ENCODE measurements at regions not wholly inside any gene's neighbourhood (a gene's known extent, or its start where the extent isn't known, plus 50 kb on each side); places are given as distances from the start of the nearest gene placed in this dataset.

- H3K4me1 Mint-ChIP-seq: no peaks in the 10 kb centered on the region
- TF ChIP-seq, protein P1, sequence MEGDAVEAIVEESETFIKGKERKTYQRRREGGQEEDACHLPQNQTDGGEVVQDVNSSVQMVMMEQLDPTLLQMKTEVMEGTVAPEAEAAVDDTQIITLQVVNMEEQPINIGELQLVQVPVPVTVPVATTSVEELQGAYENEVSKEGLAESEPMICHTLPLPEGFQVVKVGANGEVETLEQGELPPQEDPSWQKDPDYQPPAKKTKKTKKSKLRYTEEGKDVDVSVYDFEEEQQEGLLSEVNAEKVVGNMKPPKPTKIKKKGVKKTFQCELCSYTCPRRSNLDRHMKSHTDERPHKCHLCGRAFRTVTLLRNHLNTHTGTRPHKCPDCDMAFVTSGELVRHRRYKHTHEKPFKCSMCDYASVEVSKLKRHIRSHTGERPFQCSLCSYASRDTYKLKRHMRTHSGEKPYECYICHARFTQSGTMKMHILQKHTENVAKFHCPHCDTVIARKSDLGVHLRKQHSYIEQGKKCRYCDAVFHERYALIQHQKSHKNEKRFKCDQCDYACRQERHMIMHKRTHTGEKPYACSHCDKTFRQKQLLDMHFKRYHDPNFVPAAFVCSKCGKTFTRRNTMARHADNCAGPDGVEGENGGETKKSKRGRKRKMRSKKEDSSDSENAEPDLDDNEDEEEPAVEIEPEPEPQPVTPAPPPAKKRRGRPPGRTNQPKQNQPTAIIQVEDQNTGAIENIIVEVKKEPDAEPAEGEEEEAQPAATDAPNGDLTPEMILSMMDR (conservative IDR thresholded peaks at IDR 0.05): no peak
Observed at GRCh38 chr4:12894062-12894461, 590.1 kb downstream of the RAB28 start.

DNA sequence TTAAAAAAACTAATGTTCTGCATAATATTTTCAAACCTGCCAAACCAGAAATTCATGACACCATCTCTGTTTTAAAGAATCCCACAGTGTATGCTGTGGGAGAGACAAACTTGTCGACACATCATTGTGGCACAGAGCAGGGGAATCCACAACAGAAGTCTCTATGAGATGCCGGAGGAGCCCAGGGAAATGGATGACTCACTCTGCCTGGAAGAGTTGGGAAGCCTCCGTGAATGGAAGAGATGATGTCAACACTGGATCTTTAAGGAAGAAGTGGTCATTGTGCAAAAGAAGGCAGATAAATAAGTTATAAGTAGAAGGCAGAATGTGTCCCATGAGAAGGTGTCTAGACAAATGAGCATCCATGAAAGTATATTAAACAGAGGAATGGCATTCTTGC lies 595.1 kb downstream of the RAB28 start:
- H3K4me1 ChIP-seq (ENCODE audit: control insufficient read depth, insufficient read depth, low read length): peaks cover 3% of the 10 kb centered on the region
- H3K9me3 ChIP-seq (ENCODE audit: control insufficient read depth, low read length): peaks cover 6% of the 10 kb centered on the region
- H3K27me3 ChIP-seq (ENCODE audit: control insufficient read depth, insufficient read depth, low read length, poor library complexity, severe bottlenecking): no peaks in the 10 kb centered on the region
- no peak overlapping the region for H3K9ac ChIP-seq (ENCODE audit: extremely low read depth, low read length, poor library complexity, severe bottlenecking)
- 61 to 69% methylated on average over 3 of the region's 3 CpGs for WGBS, 2 experiments (ENCODE audit: insufficient coverage in 1 of 2, insufficient read length in 1 of 2)
- no peak overlapping the region for H3K4me3 ChIP-seq (ENCODE audit: low read length)
- H3K36me3 ChIP-seq (ENCODE audit: control insufficient read depth, insufficient read depth, low read length): no peaks in the 10 kb centered on the region
- no peak overlapping the region for H3K4me3 Mint-ChIP-seq
- H3K27me3 Mint-ChIP-seq (ENCODE audit: insufficient read depth): no peaks in the 10 kb centered on the region
- no peak for DNase-seq
- no peak overlapping the region for H3K27ac ChIP-seq (ENCODE audit: low read depth, low read length)
- H3K27ac Mint-ChIP-seq: no peak overlapping the region
- H3K36me3 Mint-ChIP-seq (ENCODE audit: low read depth): no peaks in the 10 kb centered on the region
- H3K9me3 Mint-ChIP-seq: peaks cover 6% of the 10 kb centered on the region
- H3K4me1 Mint-ChIP-seq: peaks cover 17% of the 10 kb centered on the region
- TF ChIP-seq, protein P1 (conservative IDR thresholded peaks at IDR 0.05): no peak

More at GRCh38 chr4:12894062-12894461, 590.1 kb downstream of the RAB28 start:
- Histone ChIP-seq H3K4me3 (ENCODE audit: low read length) (no peak overlapping the region), H3K27ac (ENCODE audit: low read depth, low read length) (no peak overlapping the region), H3K9ac (ENCODE audit: extremely low read depth, low read length, poor library complexity, severe bottlenecking) (no peak overlapping the region), H3K36me3 (ENCODE audit: control insufficient read depth, insufficient read depth, low read length) (no peaks in the 10 kb centered on the region), H3K27me3 (ENCODE audit: control insufficient read depth, insufficient read depth, low read length, poor library complexity, severe bottlenecking) (no peaks in the 10 kb centered on the region), H3K9me3 (ENCODE audit: control insufficient read depth, low read length) (no peaks in the 10 kb centered on the region), H3K4me1 (ENCODE audit: control insufficient read depth, insufficient read depth, low read length) (no peaks in the 10 kb centered on the region)
- Mint-ChIP-seq H3K4me3 (no peak overlapping the region), H3K27me3 (ENCODE audit: insufficient read depth) (no peaks in the 10 kb centered on the region), H3K36me3 (ENCODE audit: low read depth) (no peaks in the 10 kb centered on the region), H3K9me3 (no peaks in the 10 kb centered on the region), H3K27ac (no peak overlapping the region)
- WGBS, 2 experiments (ENCODE audit: insufficient coverage in 1 of 2, insufficient read length in 1 of 2): 86% methylated on average over 1 of the region's 1 CpG; no CpG with 5 or more reads in 1 of the 2 experiments
- no peak for DNase-seq

DNA sequence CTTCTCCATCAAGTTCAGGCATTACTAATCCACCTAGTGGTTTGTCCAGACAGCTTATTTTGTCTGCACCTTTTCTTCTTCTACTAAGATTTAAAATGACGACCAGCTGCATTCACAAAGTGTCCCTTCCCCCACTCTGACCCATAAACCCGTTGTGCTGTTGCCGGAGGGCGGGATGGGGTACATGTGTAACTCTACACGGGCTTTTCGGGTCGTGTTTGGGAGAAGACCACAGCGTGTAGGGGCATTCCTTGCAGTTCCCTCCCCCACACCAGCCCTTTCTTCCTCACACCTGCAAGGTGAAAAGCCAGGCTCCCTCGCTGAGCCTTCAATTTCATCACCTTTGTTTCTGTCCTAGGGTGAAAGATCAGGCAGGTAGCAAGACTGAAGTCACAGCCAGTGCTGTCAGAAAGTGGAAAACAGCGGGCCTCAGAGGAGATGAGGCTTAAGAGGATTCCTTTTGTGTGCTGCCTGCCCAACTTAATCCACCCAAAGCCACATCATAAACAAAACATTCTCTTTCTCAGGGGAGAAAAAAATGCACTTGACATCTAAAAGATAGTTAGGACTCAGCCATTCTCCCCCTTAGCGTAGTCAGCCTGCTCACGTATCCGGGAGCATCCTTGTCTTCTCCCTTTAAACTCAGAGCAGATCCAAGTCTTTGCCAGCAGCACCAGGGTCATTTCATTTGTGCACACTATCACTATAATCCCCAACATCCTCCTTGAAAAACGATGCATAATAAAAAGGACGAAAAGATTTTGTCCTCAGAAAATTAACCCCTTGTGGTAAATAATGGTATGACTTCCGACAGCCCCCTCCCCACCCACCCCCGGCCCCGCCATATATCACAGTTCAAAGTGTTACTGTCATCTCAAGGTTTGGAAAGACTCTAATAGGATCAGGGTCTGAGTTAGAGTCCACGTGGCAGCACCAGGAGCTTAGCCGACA lies 599.0 kb downstream of the RAB28 start:
- WGBS, 2 experiments (ENCODE audit: insufficient coverage in 1 of 2, insufficient read length in 1 of 2): 90 to 93% methylated on average over 8 to 19 of the region's 20 CpGs
- TF ChIP-seq, protein P1 (conservative IDR thresholded peaks at IDR 0.05): peak; percentile 40
- H3K4me3 ChIP-seq (ENCODE audit: low read length): no peak overlapping the region
- Mint-ChIP-seq H3K4me3 (peak overlapping the region; percentile 16), H3K9me3 (peaks cover 6% of the 10 kb centered on the region), H3K4me1 (peaks cover 20% of the 10 kb centered on the region), H3K36me3 (ENCODE audit: low read depth) (no peaks in the 10 kb centered on the region), H3K27me3 (ENCODE audit: insufficient read depth) (no peaks in the 10 kb centered on the region), H3K27ac (peak overlapping the region; percentile 20)
- peaks cover 6% of the 10 kb centered on the region for H3K9me3 ChIP-seq (ENCODE audit: control insufficient read depth, low read length)
- no peak overlapping the region for H3K27ac ChIP-seq (ENCODE audit: low read depth, low read length)
- DNase-seq: no peak
- no peaks in the 10 kb centered on the region for H3K27me3 ChIP-seq (ENCODE audit: control insufficient read depth, insufficient read depth, low read length, poor library complexity, severe bottlenecking)
- H3K9ac ChIP-seq (ENCODE audit: extremely low read depth, low read length, poor library complexity, severe bottlenecking): no peak overlapping the region
- no peaks in the 10 kb centered on the region for H3K36me3 ChIP-seq (ENCODE audit: control insufficient read depth, insufficient read depth, low read length)
- peaks cover 7% of the 10 kb centered on the region for H3K4me1 ChIP-seq (ENCODE audit: control insufficient read depth, insufficient read depth, low read length)
